Activated CD8-positive, alpha-beta memory T cell treated with anti-CD3 and anti-CD28 coated beads for 1 hour (primary cell): ENCODE measurements at regions not wholly inside any gene's neighbourhood (a gene's known extent, or its start where the extent isn't known, plus 50 kb on each side); places are given as distances from the start of the nearest gene placed in this dataset.

Experiments used
- DNase-seq, 2 donors: peaks; one replicate each; pipeline ENCODE4 v3.0.0-alpha.2; 2020; ENCODE audit warnings: low read depth in 1 of 2; ENCODE audit errors: extremely low read depth in 1 of 2

DNA sequence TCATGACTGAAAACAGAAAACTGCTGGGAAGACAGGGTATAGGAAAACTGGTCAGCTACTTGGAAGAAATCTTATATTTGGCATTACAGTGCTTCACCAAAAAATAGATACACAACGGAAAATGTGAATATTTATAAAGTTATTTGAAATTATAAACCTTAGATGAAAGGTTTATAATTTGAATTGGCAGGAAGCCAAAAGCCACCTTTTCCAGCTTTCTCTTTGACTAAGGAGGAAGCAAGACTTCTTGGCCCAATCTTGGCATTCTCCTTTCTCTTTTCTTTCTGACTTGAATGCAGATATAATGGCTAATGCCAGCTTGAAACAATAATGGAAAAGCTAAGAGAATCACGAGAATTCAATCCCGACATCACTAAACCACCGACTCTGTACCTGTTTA is 196.5 kb upstream of the PIK3C3 start:
- no peak for DNase-seq

DNA sequence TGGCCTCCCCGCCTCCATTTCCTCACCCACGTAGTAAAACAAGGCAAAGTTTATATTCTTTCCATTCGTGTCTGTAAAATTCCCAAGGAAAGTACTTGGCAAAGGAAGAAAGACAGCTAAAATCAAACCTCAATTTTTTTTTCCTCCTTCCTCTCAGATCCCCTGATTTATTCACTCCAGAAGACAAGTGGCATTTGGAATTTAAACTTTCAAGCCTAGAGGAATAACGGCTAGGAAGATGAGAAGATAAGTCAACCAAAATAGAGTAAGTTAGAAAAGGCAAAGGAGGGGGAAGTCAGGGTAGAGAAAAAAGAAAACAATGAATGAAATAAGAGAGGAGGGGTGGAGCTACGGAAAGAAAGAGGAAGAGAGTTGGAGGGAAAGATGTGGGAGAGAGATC is 198.9 kb upstream of the PIK3C3 start:
- no peak for DNase-seq

DNA sequence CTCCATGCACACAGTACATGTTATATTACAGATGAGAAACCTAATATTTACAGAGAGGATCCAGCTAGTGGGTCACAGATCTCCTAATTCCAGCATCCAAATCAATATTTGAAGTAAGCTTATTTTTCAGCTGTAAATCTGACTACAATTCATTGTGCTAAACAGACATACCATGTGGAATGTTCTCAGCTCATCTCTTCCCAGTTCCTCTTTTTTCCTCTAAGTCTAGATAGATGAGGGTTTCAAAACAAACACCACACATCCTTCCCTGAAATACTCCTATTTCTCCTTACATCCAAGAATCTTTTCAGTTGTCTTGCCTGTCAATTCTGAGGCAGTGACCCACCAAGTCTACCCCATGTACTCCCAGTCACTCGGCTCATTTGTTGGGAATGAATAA is 200.7 kb upstream of the PIK3C3 start:
- DNase-seq, result no peak

DNA sequence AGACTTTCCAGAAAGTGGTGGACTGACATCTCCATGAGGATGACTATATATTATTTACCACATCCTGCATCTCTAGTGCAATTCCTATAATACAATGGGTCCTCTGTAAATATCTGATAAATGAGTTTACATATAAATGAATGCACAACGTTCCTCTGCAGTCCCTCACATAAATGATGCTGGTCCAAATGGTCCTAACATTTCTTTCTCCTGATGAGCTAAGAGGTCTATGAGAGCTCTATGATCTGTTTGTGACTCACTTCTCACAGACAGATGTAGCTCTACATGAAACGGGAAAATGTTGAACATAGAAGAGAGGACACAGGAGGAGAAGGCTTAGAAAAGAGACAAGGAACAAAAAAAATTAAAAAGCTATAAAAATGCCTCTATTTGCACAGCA is 201.2 kb upstream of the PIK3C3 start:
- no peak for DNase-seq

GRCh38 chr18:41752826-41753225 is 202.2 kb upstream of the PIK3C3 start:
- no peak for DNase-seq

GRCh38 chr18:41751652-41752051 is 203.4 kb upstream of the PIK3C3 start:
- DNase-seq, result no peak

GRCh38 chr18:41751161-41751560 is 203.9 kb upstream of the PIK3C3 start:
- no peak for DNase-seq

DNA sequence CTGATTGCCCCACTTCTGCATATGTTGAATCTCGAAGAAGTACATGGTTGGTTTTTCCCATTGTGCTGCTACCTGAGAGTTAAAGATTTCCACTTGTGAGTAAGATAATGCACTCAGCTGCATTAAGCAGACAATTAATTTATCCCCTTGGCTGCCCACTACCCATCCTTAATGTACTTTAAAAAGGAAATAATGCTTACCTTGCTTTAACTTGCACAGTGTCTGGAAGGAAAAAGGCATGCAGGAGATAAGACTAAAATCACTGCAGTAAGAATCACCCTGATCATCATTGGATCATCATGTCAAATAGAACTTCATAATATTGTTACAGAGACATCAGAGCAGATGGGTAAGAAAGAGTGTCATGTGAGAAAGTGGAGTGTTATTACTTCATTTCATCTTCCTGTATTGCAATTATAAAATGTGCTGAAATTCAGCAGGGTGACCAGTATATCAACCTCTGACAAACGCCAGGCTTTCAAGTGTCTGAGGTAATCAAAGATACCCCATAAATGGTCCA is 207.3 kb upstream of the PIK3C3 start:
- no peak for DNase-seq

DNA sequence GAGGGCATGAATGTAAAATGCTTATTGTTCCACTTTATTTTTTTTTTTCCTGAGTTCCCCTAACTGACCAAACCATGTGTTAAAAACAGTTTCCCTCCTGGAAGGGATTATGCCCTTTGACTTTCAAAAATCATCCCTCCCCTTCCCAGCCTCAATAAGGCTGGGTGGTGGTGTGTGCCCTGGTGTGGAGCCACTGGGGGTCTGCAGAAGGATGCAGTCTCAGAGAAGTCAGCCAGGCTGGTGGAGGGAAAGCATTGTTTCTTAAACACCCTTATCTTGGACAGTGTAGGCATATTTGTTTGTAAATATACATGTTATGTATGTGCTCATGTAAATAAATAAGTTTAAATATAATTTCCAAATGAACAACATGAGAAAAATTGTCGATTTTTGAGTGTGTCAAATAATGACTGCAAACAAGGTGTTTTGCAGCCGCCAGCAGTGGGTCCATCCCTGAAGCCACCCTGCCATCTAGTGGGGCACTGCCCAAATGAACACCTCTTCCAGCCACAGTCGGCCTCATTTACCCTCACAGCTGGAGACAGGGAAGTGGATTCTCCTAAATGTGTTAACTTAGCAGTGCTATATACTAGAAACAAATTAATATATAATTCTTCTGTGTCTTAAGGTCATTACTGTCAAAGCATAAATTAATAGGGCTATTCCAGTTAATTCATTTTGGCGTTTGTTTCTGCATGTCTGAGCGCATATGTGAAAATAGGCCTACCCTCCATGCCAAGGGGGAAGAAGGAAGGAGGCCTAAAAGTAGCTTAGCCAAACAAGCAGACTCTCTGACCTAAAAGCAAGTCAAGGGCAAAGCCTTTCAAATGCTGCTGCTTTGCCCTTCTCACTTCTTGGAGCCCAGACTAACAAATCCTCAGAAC is 209.6 kb upstream of the PIK3C3 start:
- DNase-seq, result no peak

GRCh38 chr18:41744421-41745030 is 210.5 kb upstream of the PIK3C3 start:
- no peak for DNase-seq

DNA sequence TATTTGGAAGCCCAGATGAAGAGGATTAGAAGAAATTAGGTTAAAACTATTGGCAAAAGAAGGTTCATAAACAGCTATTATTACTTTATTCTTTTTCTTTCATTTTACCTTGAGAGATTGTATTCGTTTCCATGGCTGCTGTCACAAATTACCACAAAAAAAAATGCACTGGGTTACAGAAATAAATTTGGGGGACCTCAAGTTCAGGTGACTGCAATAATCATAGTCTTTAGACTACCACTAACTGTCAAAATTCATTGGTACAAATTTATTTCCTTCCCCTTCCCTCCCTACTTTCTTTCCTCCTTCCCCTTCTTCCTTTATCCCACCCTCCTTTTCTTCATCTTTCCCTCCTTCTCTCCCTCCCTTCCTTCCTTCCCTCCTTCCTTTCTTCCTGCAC is 217.8 kb upstream of the PIK3C3 start:
- no peak for DNase-seq

- no peak for DNase-seq
Measured at GRCh38 chr18:41734917-41735316, 220.1 kb upstream of the PIK3C3 start.

DNA sequence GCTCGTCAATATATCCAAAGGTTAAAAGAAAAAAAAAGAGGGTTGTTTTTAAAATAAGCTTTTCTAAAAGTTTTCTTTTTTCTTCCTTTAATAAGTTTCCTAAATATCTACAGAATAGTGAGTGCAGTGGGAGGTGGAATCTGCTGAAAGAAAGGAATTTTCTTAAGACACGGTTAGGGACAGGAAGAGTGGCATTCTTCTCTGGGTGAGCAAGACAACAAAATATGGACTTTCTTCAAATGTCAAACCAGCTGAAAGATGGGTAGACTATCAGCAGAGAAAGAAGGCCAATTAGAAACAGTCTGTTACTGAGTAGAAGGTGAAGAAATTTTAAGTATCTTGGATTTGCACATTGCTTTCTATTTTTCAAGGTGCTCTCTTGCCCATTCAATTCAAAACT is 222.7 kb upstream of the PIK3C3 start:
- no peak for DNase-seq

DNA sequence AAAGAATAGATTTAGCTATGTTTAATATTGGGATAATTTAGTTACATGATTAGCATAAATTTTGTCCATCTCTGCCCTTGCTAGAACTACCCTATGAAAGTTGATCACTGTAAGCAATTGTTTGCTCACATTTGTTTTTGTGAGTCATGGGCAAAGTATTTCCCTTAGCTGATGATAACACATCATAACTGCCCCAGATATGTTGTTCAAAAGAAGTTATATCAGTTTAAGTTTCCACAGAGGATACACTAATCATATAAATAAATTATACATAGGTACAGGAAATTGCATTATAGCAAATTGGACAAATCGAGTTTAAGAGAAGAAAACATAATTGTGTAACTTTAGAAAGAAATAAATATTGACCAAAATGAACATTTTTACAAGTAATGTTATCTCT is 223.2 kb upstream of the PIK3C3 start:
- DNase-seq, result no peak

DNA sequence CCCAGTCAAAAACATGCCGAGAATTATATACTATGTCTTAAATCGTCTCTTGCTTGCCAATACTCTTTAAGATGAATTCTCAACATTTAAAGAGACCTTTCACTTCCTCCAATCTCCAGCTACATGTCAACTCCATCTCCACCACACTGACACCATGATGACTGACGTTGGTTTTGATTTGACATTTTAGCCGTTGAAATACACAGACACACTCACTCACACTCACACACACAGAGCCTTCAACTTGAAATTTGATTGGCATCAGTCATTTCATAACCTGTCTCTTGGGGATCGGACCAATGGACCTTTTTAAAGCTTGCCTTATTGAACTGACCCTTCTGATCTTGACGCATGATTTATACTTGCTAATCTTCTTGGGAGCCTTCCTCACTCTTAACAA is 230.8 kb upstream of the PIK3C3 start:
- DNase-seq, result no peak

DNA sequence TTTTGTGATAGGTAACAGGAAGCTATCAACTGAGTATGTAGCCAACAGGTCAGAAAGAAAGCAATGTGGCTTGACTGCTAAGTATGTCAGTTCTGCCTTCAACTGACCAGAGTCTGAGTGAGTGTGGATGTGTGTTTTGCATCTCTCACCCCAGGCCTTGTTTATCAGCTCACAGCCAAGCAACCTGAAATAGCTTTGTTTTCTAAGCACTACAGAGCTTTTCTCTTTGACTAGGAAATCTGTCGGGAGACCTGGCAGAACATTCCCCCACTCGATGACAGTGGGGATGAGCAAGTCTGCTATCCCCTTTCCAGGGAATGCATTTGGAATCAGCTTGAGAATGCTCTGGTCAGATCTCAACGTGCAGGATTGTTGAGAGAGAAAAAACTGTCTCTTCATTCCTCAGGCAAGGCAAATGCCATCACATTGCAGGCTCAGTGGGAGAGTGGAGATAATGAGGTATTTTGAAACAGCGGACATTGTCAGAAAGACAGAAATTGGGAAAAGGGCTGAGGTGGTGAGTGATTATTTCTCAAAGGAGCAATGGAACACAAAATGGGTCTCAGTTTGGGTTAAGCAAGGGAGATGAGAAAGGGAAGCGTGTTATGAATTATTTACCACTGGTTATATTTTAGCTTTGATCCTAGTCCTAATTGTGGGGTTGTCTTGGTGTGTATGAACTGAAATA is 233.8 kb upstream of the PIK3C3 start:
- DNase-seq, result no peak

DNA sequence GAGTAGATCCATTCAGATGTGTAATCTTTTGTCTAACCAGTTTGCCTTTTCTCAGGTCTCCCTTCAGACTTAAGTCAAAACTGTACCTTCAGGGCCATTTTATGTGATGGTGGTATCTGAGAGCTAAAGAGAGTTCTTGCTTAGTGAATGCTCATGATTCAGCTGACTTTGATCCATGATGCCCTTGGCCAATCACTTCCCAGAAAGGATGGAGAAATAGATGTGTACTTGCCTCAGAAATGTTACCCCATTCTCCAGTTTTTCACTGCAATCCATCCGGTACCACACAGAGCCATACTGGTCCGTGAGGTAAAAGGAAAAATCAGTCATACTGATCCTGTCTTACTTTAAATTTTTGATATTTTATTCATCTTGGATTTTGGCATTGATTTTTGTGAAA is 234.8 kb upstream of the PIK3C3 start:
- DNase-seq, result no peak

- DNase-seq, result no peak
Measured at GRCh38 chr18:41719808-41720207, 235.2 kb upstream of the PIK3C3 start.

DNA sequence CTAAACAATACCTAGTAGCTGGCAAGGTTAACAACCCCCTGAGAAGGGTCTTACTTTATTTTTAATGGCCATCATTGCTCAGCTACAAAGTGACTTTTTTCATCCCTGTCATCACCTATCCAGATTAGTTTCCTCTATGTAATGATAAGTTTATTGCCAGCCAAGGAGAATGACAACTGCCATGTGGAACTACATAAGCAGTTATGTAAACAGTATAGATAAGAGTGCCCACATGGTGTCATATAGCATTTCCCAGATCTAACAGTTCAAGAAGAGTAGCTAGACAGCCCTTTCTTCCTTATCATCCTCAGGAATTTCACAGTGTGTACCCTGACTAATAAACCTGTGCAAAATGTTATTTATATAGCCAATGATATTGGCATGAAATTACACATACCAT is 240.2 kb upstream of the PIK3C3 start:
- DNase-seq, result no peak

- no peak for DNase-seq
Measured at GRCh38 chr18:41713969-41714825, 240.8 kb upstream of the PIK3C3 start.

DNA sequence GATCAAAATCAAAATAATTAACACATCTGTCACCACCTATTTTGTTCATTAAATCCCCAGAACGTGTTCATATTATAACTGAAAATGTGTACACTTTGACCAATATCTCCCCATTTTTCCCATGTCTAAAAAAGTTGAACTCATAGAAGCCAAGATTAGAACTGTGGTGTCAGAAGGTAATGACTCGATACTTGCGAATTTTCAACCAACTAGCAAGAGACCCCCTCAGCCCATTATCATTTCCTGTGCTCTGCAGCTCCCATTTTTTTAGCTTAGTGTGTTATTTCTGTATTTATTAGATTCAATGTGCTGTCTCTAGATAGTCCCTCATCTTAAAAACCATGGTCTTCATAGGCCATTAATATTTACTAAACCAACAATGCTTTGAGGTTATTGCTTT is 248.7 kb upstream of the PIK3C3 start:
- no peak for DNase-seq
